ENCODE measurements at regions not wholly inside any gene's neighbourhood (a gene's known extent, or its start where the extent isn't known, plus 50 kb on each side); places are given as distances from the start of the nearest gene placed in this dataset.
"Not testable (repeated sequence)": the region's sequence is repeated elsewhere in the genome, so short reads cannot be mapped to it uniquely, and the experiment has no call there.

DNA sequence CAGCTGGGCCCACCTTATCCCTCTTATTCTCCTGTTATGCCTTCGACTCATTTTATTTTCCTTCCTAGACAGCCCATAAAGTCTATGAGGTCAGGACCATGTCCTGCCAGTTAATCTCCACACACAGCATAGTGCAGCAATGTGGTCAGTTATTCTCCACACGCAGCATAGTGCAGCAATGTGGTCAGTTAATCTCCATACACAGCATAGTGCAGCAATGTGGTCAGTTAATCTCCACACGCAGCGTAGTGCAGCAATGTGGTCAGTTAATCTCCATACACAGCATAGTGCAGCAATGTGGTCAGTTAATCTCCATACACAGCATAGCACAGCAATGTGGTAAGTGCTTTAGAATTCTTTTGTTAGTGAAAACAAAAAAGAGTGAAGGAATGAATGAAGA, 77.8 kb downstream of the TEX36 start:
- H3K9me3 ChIP-seq (ENCODE audit: control insufficient read depth, insufficient read depth, low read length) = no peaks in the 10 kb centered on the region
- no peaks in the 10 kb centered on the region for H3K36me3 ChIP-seq (ENCODE audit: control insufficient read depth, insufficient read depth, low read length)
- no peaks in the 10 kb centered on the region for H3K27me3 ChIP-seq (ENCODE audit: control insufficient read depth, insufficient read depth, low read length)
- H3K4me1 ChIP-seq (ENCODE audit: control insufficient read depth, insufficient read depth, low read length) = no peaks in the 10 kb centered on the region
- no peak overlapping the region for H3K9ac ChIP-seq (ENCODE audit: low read depth, low read length)
- no peak overlapping the region for H3K4me3 ChIP-seq (ENCODE audit: low read depth, low read length)

DNA sequence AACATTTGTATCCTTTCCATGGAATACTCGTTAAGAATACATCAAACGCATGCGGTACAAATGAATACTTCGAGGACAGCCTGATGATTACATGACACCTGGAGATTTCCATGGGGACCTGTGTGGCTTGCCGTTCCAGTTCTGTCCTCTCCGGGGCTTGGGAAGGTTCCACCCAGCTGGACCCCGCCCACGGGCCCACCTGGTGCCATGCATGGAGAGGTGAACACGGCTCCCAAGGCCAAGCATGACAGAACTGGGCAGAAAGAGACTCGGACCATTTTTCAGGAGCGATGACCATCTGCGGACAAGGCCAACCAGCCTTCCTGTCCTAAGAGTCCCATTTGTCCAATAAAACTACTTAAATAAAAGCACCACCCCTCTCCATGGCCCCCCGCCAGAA, 80.1 kb downstream of the TEX36 start:
- Histone ChIP-seq H3K9me3 (ENCODE audit: control insufficient read depth, insufficient read depth, low read length) (no peaks in the 10 kb centered on the region), H3K9ac (ENCODE audit: low read depth, low read length) (no peak overlapping the region), H3K4me1 (ENCODE audit: control insufficient read depth, insufficient read depth, low read length) (no peaks in the 10 kb centered on the region), H3K36me3 (ENCODE audit: control insufficient read depth, insufficient read depth, low read length) (no peaks in the 10 kb centered on the region), H3K4me3 (ENCODE audit: low read depth, low read length) (no peak overlapping the region), H3K27me3 (ENCODE audit: control insufficient read depth, insufficient read depth, low read length) (no peaks in the 10 kb centered on the region)

DNA sequence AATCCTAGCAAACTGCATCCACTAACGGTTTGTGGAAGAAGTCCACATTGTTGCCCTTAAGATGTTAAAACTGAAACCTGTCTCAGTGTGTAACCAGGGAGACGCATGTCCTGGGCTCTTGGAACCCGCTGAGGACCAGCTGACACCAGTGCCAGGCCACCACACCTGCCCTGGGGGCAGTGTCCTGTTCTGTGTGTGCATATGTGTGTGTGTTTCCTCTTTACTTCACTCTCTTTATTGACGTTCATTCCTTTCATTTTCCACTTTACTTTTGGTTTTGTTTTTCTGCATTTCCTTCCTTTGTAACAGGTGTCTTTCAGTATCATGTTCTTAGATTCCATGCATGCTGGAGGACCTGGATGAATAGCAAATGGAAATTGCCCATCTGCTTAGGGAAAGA, 83.8 kb downstream of the TEX36 start:
- Histone ChIP-seq H3K9me3 (ENCODE audit: control insufficient read depth, insufficient read depth, low read length) (no peaks in the 10 kb centered on the region), H3K4me3 (ENCODE audit: low read depth, low read length) (no peak overlapping the region), H3K36me3 (ENCODE audit: control insufficient read depth, insufficient read depth, low read length) (no peaks in the 10 kb centered on the region), H3K4me1 (ENCODE audit: control insufficient read depth, insufficient read depth, low read length) (no peaks in the 10 kb centered on the region), H3K9ac (ENCODE audit: low read depth, low read length) (no peak overlapping the region), H3K27me3 (ENCODE audit: control insufficient read depth, insufficient read depth, low read length) (no peaks in the 10 kb centered on the region)

DNA sequence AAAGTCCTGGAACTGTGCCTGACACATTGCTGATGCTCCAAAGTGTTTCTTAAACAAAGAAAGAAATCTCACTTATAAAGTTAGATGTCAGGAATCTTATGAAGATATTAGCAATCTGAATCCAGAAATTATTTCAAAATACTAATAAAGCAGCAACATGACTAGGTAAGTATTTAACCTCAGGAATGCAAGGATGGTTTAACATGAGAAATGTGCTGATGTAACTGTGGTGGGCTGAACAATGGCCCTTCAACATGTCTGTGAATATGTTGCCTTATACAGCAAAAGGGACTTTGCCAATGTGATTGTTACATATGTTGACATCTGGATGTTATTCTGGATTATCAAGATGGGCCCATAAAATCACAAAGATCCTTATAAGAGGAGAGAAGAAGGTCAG, 87.1 kb downstream of the TEX36 start:
- Histone ChIP-seq H3K36me3 (ENCODE audit: control insufficient read depth, insufficient read depth, low read length) (no peaks in the 10 kb centered on the region), H3K9me3 (ENCODE audit: control insufficient read depth, insufficient read depth, low read length) (no peaks in the 10 kb centered on the region), H3K27me3 (ENCODE audit: control insufficient read depth, insufficient read depth, low read length) (no peaks in the 10 kb centered on the region), H3K4me3 (ENCODE audit: low read depth, low read length) (no peak overlapping the region), H3K4me1 (ENCODE audit: control insufficient read depth, insufficient read depth, low read length) (no peaks in the 10 kb centered on the region), H3K9ac (ENCODE audit: low read depth, low read length) (no peak overlapping the region)

DNA sequence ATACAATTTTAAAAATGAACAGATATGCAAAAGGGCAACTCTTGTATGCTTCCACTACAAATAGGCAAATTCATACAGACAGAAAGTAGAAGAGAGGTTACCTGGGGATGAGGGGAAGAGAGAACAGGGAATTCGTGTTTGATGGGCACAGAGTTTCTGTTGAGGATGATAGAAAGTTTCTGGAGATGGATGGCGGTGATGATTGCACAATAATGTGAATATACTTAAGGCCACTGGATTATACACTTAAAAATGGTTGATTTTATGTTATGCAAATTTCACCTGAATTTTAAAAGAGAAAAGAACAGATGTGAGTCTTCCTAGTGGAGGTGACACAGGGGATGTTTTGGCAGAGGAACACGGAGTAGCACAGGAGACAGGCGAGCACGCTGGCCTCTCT, 89.3 kb downstream of the TEX36 start:
- Histone ChIP-seq H3K9me3 (ENCODE audit: control insufficient read depth, insufficient read depth, low read length) (no peaks in the 10 kb centered on the region), H3K27me3 (ENCODE audit: control insufficient read depth, insufficient read depth, low read length) (no peaks in the 10 kb centered on the region), H3K4me1 (ENCODE audit: control insufficient read depth, insufficient read depth, low read length) (no peaks in the 10 kb centered on the region), H3K36me3 (ENCODE audit: control insufficient read depth, insufficient read depth, low read length) (no peaks in the 10 kb centered on the region), H3K4me3 (ENCODE audit: low read depth, low read length) (no peak overlapping the region), H3K9ac (ENCODE audit: low read depth, low read length) (no peak overlapping the region)

DNA sequence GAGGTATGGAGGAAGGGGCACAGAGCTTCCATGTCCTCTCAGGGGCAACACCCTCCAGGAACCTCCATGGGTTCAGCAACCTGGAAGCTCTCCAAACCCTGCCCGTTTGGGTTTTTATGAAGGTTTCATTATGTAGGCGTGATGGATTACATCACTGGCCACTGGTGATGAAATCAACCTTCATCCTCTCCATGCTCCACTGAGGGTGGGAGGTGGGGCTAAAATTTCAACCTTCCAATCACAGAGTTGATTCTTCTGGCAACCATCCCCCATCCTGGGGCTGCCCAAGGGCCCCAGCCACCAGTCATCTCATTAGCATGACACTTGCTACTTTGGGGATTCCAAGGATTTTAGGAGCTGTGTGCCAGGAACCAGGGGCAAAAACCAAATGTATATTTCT, 90.1 kb downstream of the TEX36 start:
- Histone ChIP-seq H3K27me3 (ENCODE audit: control insufficient read depth, insufficient read depth, low read length) (no peaks in the 10 kb centered on the region), H3K9me3 (ENCODE audit: control insufficient read depth, insufficient read depth, low read length) (no peaks in the 10 kb centered on the region), H3K4me1 (ENCODE audit: control insufficient read depth, insufficient read depth, low read length) (no peaks in the 10 kb centered on the region), H3K9ac (ENCODE audit: low read depth, low read length) (no peak overlapping the region), H3K4me3 (ENCODE audit: low read depth, low read length) (no peak overlapping the region), H3K36me3 (ENCODE audit: control insufficient read depth, insufficient read depth, low read length) (no peaks in the 10 kb centered on the region)

DNA sequence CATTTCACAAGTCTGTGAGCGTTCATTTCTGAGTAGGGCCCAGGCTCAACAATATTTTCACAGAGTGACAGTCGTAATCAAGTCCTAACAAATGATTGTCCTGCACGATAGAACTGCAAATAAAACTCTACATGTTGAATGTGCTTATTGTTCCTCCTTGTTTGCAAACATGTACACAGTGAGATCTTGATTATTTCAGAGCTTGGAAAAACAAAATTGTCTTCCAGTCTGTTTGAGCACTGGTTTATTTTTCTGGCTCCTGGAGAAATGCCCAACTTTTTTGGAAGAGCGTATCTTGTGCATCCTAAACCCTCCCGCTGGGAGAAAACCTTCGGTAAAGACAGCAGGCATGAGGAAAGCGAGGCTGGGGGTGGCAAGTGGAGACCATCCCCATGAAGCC, 91.1 kb downstream of the TEX36 start:
- H3K36me3 ChIP-seq (ENCODE audit: control insufficient read depth, insufficient read depth, low read length) = no peaks in the 10 kb centered on the region
- H3K4me3 ChIP-seq (ENCODE audit: low read depth, low read length) = no peak overlapping the region
- no peak overlapping the region for H3K9ac ChIP-seq (ENCODE audit: low read depth, low read length)
- H3K27me3 ChIP-seq (ENCODE audit: control insufficient read depth, insufficient read depth, low read length) = no peaks in the 10 kb centered on the region
- H3K4me1 ChIP-seq (ENCODE audit: control insufficient read depth, insufficient read depth, low read length) = no peaks in the 10 kb centered on the region
- H3K9me3 ChIP-seq (ENCODE audit: control insufficient read depth, insufficient read depth, low read length) = no peaks in the 10 kb centered on the region

DNA sequence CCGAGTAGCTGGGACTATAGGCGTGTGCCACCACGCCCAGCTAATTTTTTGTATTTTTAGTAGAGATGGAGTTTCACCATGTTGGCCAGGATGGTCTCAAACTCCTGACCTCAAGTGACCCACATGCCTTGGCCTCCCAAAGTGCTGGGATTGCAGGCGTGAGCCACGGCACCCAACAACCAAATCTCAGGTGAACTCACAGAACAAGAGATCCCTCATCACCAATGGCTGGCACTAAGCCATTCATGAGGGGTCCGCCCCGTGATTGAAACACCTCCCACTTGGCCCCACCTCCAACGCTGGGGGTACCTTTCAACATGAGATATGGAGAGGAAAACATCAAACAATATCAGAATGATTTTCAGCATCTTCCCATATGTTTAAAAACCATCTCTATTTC, 94.2 kb downstream of the TEX36 start:
- not testable (repeated sequence) for H3K4me3 ChIP-seq (ENCODE audit: low read depth, low read length); H3K36me3 ChIP-seq (ENCODE audit: control insufficient read depth, insufficient read depth, low read length); H3K27me3 ChIP-seq (ENCODE audit: control insufficient read depth, insufficient read depth, low read length); H3K9me3 ChIP-seq (ENCODE audit: control insufficient read depth, insufficient read depth, low read length); H3K4me1 ChIP-seq (ENCODE audit: control insufficient read depth, insufficient read depth, low read length); H3K9ac ChIP-seq (ENCODE audit: low read depth, low read length)

DNA sequence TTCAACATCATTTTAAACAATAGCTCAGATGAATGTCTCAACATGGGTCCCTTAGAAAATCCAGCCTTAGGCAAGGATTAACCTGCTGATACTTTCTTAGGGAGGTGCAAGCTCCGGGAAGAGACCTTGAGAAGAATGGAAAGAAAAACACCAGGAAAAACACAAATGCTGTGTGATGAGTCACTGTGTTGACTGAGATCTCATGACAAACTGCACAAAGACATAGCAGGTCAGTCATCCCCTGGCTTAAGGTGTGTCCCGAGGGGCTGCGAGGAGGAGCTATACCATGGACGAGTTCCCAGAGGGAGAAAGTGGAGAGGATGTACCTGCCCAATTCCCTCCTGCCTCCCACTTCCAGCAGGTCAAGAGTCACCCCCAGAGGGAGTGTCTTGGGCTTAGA, 98.0 kb downstream of the TEX36 start:
- Histone ChIP-seq H3K4me1 (ENCODE audit: control insufficient read depth, insufficient read depth, low read length) (no peaks in the 10 kb centered on the region), H3K9ac (ENCODE audit: low read depth, low read length) (no peak overlapping the region)

DNA sequence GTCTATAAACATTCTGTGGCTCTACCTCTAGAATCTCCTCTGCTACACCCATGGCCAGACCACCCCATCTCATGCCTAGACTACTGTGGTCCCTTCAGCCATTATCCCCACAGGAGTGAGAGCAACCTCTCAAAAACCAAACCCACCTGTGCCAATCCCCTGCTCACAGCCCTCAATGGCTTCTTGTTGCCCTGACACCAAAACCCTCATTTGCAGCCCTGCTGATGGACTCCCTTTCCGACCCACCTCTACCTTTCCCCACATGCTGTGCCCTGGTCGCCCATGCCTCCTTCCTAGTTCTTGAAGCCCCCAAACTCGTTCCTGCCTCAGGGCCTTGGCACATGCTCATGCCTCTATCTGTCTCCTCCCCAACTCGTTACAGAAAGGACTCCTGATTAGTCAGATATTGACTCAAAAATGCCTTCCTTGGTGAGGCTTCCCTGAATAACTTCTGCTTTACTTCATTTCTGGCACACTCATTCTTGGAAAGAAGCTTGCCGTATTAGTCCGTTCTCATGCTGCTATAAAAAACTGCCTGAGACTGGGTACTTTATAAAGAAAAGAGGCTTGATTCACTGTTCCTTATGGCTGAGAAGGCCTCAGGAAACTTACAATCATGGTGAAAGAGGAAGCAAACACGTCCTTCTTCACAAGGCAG, 104.2 kb downstream of the TEX36 start:
- H3K4me1 ChIP-seq (ENCODE audit: control insufficient read depth, insufficient read depth, low read length) = no peaks in the 10 kb centered on the region
- H3K36me3 ChIP-seq (ENCODE audit: control insufficient read depth, insufficient read depth, low read length) = no peaks in the 10 kb centered on the region
- no peak overlapping the region for H3K9ac ChIP-seq (ENCODE audit: low read depth, low read length)
- H3K9me3 ChIP-seq (ENCODE audit: control insufficient read depth, insufficient read depth, low read length) = no peaks in the 10 kb centered on the region
- H3K4me3 ChIP-seq (ENCODE audit: low read depth, low read length) = no peak overlapping the region
- H3K27me3 ChIP-seq (ENCODE audit: control insufficient read depth, insufficient read depth, low read length) = no peaks in the 10 kb centered on the region

More for the DNA sequence above, 98.0 kb downstream of the TEX36 start:
- Histone ChIP-seq H3K4me3 (ENCODE audit: low read depth, low read length) (no peak overlapping the region), H3K27me3 (ENCODE audit: control insufficient read depth, insufficient read depth, low read length) (no peaks in the 10 kb centered on the region), H3K9me3 (ENCODE audit: control insufficient read depth, insufficient read depth, low read length) (no peaks in the 10 kb centered on the region), H3K36me3 (ENCODE audit: control insufficient read depth, insufficient read depth, low read length) (no peaks in the 10 kb centered on the region)

DNA sequence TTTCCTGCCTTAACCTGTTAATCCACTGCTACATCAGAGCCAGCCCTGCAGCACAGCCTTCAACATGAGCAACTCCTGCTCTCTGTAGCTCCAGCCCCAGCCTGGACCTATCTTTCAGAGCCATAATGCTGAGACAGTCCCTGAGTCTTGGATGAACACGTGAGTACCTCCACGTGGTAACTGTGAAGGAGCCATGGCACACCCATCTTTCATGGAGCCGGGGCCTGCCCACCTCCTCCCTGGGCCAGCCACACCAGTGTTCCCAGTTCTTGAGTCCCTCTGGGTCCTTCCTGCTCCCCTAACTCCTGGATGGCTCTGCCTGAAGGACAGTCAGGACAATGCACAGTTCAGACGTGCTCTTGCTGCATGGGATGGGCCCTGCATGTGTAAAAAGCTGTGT, 107.1 kb downstream of the TEX36 start:
- Histone ChIP-seq H3K9me3 (ENCODE audit: control insufficient read depth, insufficient read depth, low read length) (no peaks in the 10 kb centered on the region), H3K9ac (ENCODE audit: low read depth, low read length) (no peak overlapping the region), H3K4me3 (ENCODE audit: low read depth, low read length) (no peak overlapping the region), H3K4me1 (ENCODE audit: control insufficient read depth, insufficient read depth, low read length) (no peaks in the 10 kb centered on the region), H3K36me3 (ENCODE audit: control insufficient read depth, insufficient read depth, low read length) (no peaks in the 10 kb centered on the region), H3K27me3 (ENCODE audit: control insufficient read depth, insufficient read depth, low read length) (no peaks in the 10 kb centered on the region)

DNA sequence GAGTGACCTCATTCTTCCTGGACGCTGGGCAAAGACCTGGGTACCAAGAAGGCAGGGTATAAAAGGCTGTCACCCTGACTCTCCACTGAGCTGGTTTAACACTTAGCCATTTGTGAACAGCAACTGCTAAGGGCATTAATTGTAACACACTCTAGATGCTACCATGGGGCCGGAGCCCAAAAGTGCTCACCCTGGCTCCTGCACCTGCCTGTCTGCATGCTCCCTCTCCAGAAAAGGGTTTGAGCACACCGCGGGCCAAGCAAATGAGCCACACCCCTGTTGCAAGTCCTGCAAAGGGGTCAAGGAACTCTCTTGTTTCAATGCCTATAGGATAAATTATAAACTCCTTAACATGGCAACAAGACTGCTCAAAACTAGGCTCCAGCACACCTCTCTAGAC, 114.8 kb downstream of the TEX36 start:
- H3K9ac ChIP-seq (ENCODE audit: low read depth, low read length) = no peak overlapping the region
- no peak overlapping the region for H3K4me3 ChIP-seq (ENCODE audit: low read depth, low read length)
- H3K36me3 ChIP-seq (ENCODE audit: control insufficient read depth, insufficient read depth, low read length) = no peaks in the 10 kb centered on the region
- no peaks in the 10 kb centered on the region for H3K4me1 ChIP-seq (ENCODE audit: control insufficient read depth, insufficient read depth, low read length)
- no peaks in the 10 kb centered on the region for H3K27me3 ChIP-seq (ENCODE audit: control insufficient read depth, insufficient read depth, low read length)
- H3K9me3 ChIP-seq (ENCODE audit: control insufficient read depth, insufficient read depth, low read length) = no peaks in the 10 kb centered on the region

Measured in iPS-15b (cell line).